ENCODE measurements at regions not wholly inside any gene's neighbourhood (a gene's known extent, or its start where the extent isn't known, plus 50 kb on each side); places are given as distances from the start of the nearest gene placed in this dataset. TPM values are rescaled to one million over a fixed set of nuclear protein-coding genes. Genes with fewer than 3 reads are reported as not detected.

Small RNA genes in the stretch of these regions (microRNA-seq; reads per million reads assigned to microRNA genes)
- gene MIR3919: not detected

All from sciatic nerve (tissue), 1 donor.